Neural cell (in vitro differentiated cells): ENCODE measurements at regions not wholly inside any gene's neighbourhood (a gene's known extent, or its start where the extent isn't known, plus 50 kb on each side); places are given as distances from the start of the nearest gene placed in this dataset.

ENCODE experiments used
- H2AFZ ChIP-seq: fragments of 200-600, 300-800 bp; sonication (generic), shearing (Covaris generic); 2 replicates; pipeline ENCODE4 v1.6.0; 2014; ENCODE audit warnings: low read depth, mild to moderate bottlenecking, antibody characterized with exemption, low read length, moderate library complexity
- H3F3A ChIP-seq: fragments of 200-600 bp; shearing (Covaris generic); 2 replicates; pipeline ENCODE4 v1.6.1; 2016; ENCODE audit warnings: mild to moderate bottlenecking, moderate library complexity, mixed read lengths, antibody characterized with exemption, low read length; ENCODE audit not compliant: insufficient read depth, poor library complexity, severe bottlenecking
- H3K27ac ChIP-seq: fragments of 200-600, 300-800 bp; sonication (generic), shearing (Covaris generic); 2 replicates; pipeline ENCODE4 v1.5.1; 2014; ENCODE audit warnings: mild to moderate bottlenecking, low read length, moderate library complexity
- H3K27me3 ChIP-seq: fragments of 300-800, 200-600 bp; sonication (generic), shearing (Covaris generic); 2 replicates; pipeline ENCODE4 v1.6.0; 2014; ENCODE audit warnings: mild to moderate bottlenecking, low read depth, low read length, moderate library complexity; ENCODE audit not compliant: insufficient read depth
- H3K36me3 ChIP-seq: fragments of 300-800, 200-600 bp; sonication (generic), shearing (Covaris generic); 2 replicates; pipeline ENCODE4 v1.5.1; 2014; ENCODE audit warnings: mild to moderate bottlenecking, antibody characterized with exemption, low read length, moderate library complexity; ENCODE audit not compliant: insufficient read depth
- H3K4me2 ChIP-seq: fragments of 300-800, 200-600 bp; sonication (generic), shearing (Covaris generic); 2 replicates; pipeline ENCODE4 v1.6.0; 2014; ENCODE audit warnings: mild to moderate bottlenecking, low read length
- H3K4me3 ChIP-seq: fragments of 300-800, 200-600 bp; sonication (generic), shearing (Covaris generic); 2 replicates; pipeline ENCODE4 v1.5.1; 2014; ENCODE audit warnings: mild to moderate bottlenecking, low read length, moderate library complexity
- H3K79me2 ChIP-seq: fragments of 200-600 bp; shearing (Covaris generic); replicated peaks from 2 replicates; pipeline ENCODE4 v1.6.0; 2014; ENCODE audit warnings: mild to moderate bottlenecking, low read length, moderate library complexity; ENCODE audit not compliant: insufficient read depth
- H3K9ac ChIP-seq: fragments of 300-800, 200-600 bp; sonication (generic), shearing (Covaris generic); 2 replicates; pipeline ENCODE4 v1.6.1; 2016; ENCODE audit warnings: mild to moderate bottlenecking, low read length, mixed read lengths
- H3K9me2 ChIP-seq: fragments of 200-600 bp; shearing (Covaris generic); 2 replicates; pipeline ENCODE4 v1.6.1; 2016; ENCODE audit warnings: mild to moderate bottlenecking, low read length, mixed read lengths; ENCODE audit not compliant: insufficient read depth
- H3K9me3 ChIP-seq: fragments of 200-600, 300-800 bp; sonication (generic), shearing (Covaris generic); 2 replicates; pipeline ENCODE4 v1.6.1; 2016; ENCODE audit warnings: mild to moderate bottlenecking, mixed run types, low read length, moderate library complexity, mixed read lengths
- H4K20me1 ChIP-seq: fragments of 200-600 bp; shearing (Covaris generic); 2 replicates; pipeline ENCODE4 v1.6.1; 2016; ENCODE audit warnings: mild to moderate bottlenecking, mixed run types; ENCODE audit not compliant: insufficient read depth
- CTCF ChIP-seq: fragments of 450-650 bp; IDR thresholded peaks from 2 replicates; pipeline ENCODE4 v1.5.1; 2014; ENCODE audit warnings: antibody characterized with exemption, mild to moderate bottlenecking, moderate library complexity; ENCODE audit not compliant: poor library complexity, severe bottlenecking
- EP300 ChIP-seq: fragments of 450-650 bp; conservative IDR thresholded peaks from 2 replicates; pipeline ENCODE4 v1.6.1; 2014; ENCODE audit warnings: antibody characterized with exemption, mild to moderate bottlenecking, moderate library complexity; ENCODE audit not compliant: poor library complexity, severe bottlenecking
- EZH2 ChIP-seq: fragments of 200-600, 300-800 bp; shearing (Covaris generic), sonication (generic); IDR thresholded peaks from 2 replicates; pipeline ENCODE4 v1.6.1; 2014; ENCODE audit warnings: antibody characterized with exemption, low read length, borderline replicate concordance, mild to moderate bottlenecking; ENCODE audit not compliant: insufficient read depth, poor library complexity, severe bottlenecking
- MXI1 ChIP-seq: fragments of 450-650 bp; conservative IDR thresholded peaks from 2 replicates; pipeline ENCODE4 v1.6.1; 2014; ENCODE audit warnings: antibody characterized with exemption, mild to moderate bottlenecking; ENCODE audit not compliant: poor library complexity, severe bottlenecking
- POLR2AphosphoS5 ChIP-seq: IDR thresholded peaks from 2 replicates; pipeline ENCODE4 v1.6.1; 2012
- RAD21 ChIP-seq: fragments of 450-650 bp; conservative IDR thresholded peaks from 2 replicates; pipeline ENCODE4 v1.6.1; 2014; ENCODE audit warnings: antibody characterized with exemption, mild to moderate bottlenecking, moderate library complexity
- REST ChIP-seq: IDR thresholded peaks from 2 replicates; pipeline ENCODE4 v1.6.1; 2012; ENCODE audit warnings: borderline replicate concordance
- SMC3 ChIP-seq: fragments of 450-650 bp; conservative IDR thresholded peaks from 2 replicates; pipeline ENCODE4 v1.6.1; 2014; ENCODE audit warnings: antibody characterized with exemption, mild to moderate bottlenecking, moderate library complexity; ENCODE audit not compliant: poor library complexity
- TAF1 ChIP-seq: IDR thresholded peaks from 2 replicates; pipeline ENCODE4 v1.6.1; 2012; ENCODE audit warnings: low read depth

- Histone ChIP-seq H3K4me2 (no peak overlapping the region), H2AFZ (no peak overlapping the region), H4K20me1 (no peaks in the 10 kb centered on the region), H3F3A (no peaks in the 10 kb centered on the region), H3K9ac (no peak overlapping the region), H3K4me3 (no peak overlapping the region), H3K9me2 (no peaks in the 10 kb centered on the region), H3K36me3 (no peaks in the 10 kb centered on the region), H3K79me2 (no peaks in the 10 kb centered on the region), H3K9me3 (no peaks in the 10 kb centered on the region), H3K27me3 (no peaks in the 10 kb centered on the region), H3K27ac (no peak overlapping the region)
- TF ChIP-seq CTCF (no peak), EZH2 (no peak), POLR2AphosphoS5 (no peak), EP300 (no peak), SMC3 (no peak), REST (no peak), RAD21 (no peak), TAF1 (no peak), MXI1 (no peak)
These were observed 207.6 kb upstream of the SERP2 start for GRCh38 chr13:44165889-44166496.

GRCh38 chr13:44169018-44169911 is 204.4 kb upstream of the SERP2 start:
- Histone ChIP-seq H4K20me1 (no peaks in the 10 kb centered on the region), H3K4me2 (no peak overlapping the region), H3K36me3 (no peaks in the 10 kb centered on the region), H3K9ac (no peak overlapping the region), H3F3A (no peaks in the 10 kb centered on the region), H3K27me3 (no peaks in the 10 kb centered on the region), H3K9me3 (no peaks in the 10 kb centered on the region), H2AFZ (no peak overlapping the region), H3K4me3 (no peak overlapping the region), H3K27ac (no peak overlapping the region), H3K79me2 (no peaks in the 10 kb centered on the region), H3K9me2 (no peaks in the 10 kb centered on the region)
- TF ChIP-seq REST (no peak), EP300 (no peak), RAD21 (no peak), EZH2 (no peak), SMC3 (no peak), CTCF (no peak)
